MCF 10A (cell line): ENCODE measurements at regions not wholly inside any gene's neighbourhood (a gene's known extent, or its start where the extent isn't known, plus 50 kb on each side); places are given as distances from the start of the nearest gene placed in this dataset.
A peak's percentile ranks its signal among the peaks of the same experiment; 100 is the strongest.

Experiments
- BruUV-seq: library from RNA; stranded (reverse); fragments of 400-500 nt; replicated peaks from 2 replicates; lab custom pipeline; 2021; lab: Mats Ljungman, UMichigan
- CTCF ChIA-PET: fragments of 300-600 bp; sonication (Branson Sonifier 250); formaldehyde crosslinking; extraction: SDS; loops from one replicate; lab custom pipeline; 2021; ENCODE audit warnings: antibody characterized with exemption, inconsistent platforms; lab: Yijun Ruan, JAX
- POLR2A ChIA-PET: fragments of 300-600, 350-650 bp; sonication (Branson Sonifier 250); formaldehyde crosslinking; extraction: SDS; loops from one replicate; lab custom pipeline; 2020; ENCODE audit warnings: antibody characterized with exemption, inconsistent platforms; lab: Yijun Ruan, JAX
- DNase-seq: peaks from one replicate; pipeline ENCODE4 v3.0.0-alpha.2; 2018; ENCODE audit not compliant: unreplicated experiment
- H3K27ac Mint-ChIP-seq: one replicate; pipeline ENCODE4 v1.8.0; 2022; ENCODE audit warnings: mild to moderate bottlenecking, low read depth, mixed read lengths; ENCODE audit not compliant: unreplicated experiment
- H3K27me3 Mint-ChIP-seq: one replicate; pipeline ENCODE4 v1.8.0; 2022; ENCODE audit warnings: mixed read lengths; ENCODE audit not compliant: insufficient read depth, unreplicated experiment
- H3K36me3 Mint-ChIP-seq: one replicate; pipeline ENCODE4 v1.8.0; 2022; ENCODE audit warnings: mild to moderate bottlenecking, moderate library complexity, mixed read lengths; ENCODE audit not compliant: insufficient read depth, unreplicated experiment
- H3K4me1 Mint-ChIP-seq: one replicate; pipeline ENCODE4 v1.8.0; 2022; ENCODE audit warnings: mixed read lengths; ENCODE audit not compliant: insufficient read depth, unreplicated experiment
- H3K4me3 Mint-ChIP-seq: one replicate; pipeline ENCODE4 v1.8.0; 2022; ENCODE audit warnings: mild to moderate bottlenecking, moderate library complexity, mixed read lengths; ENCODE audit not compliant: unreplicated experiment
- H3K9me3 Mint-ChIP-seq: one replicate; pipeline ENCODE4 v1.8.0; 2022; ENCODE audit warnings: mixed read lengths; ENCODE audit not compliant: unreplicated experiment
- CTCF ChIP-seq: fragments of 200-600 bp; IDR thresholded peaks from one replicate; pipeline ENCODE4 v1.8.0; 2022; ENCODE audit warnings: antibody characterized with exemption, mild to moderate bottlenecking; ENCODE audit not compliant: unreplicated experiment
- intact Hi-C: fragments of 100-400 bp; cut with micrococcal nuclease; formaldehyde crosslinking; loops from 2 replicates; pipeline ENCODE4 v1.14.1; 2022

GRCh38 chr12:15038137-15038536 is 65.3 kb downstream of the PDE6H start:
- Mint-ChIP-seq H3K4me1 (no peaks in the 10 kb centered on the region), H3K4me3 (no peak overlapping the region), H3K27me3 (no peaks in the 10 kb centered on the region), H3K36me3 (no peaks in the 10 kb centered on the region), H3K27ac (no peak overlapping the region), H3K9me3 (no peaks in the 10 kb centered on the region)
- CTCF ChIA-PET: no interaction called here
- DNase-seq: no peak
- intact Hi-C loops: no loop called here
- no TSS peak for BruUV-seq
- no peak for TF ChIP-seq CTCF
- POLR2A ChIA-PET: no interaction called here

GRCh38 chr12:15044471-15044870 is 71.6 kb downstream of the PDE6H start:
- Mint-ChIP-seq H3K4me1 (no peaks in the 10 kb centered on the region), H3K27me3 (no peaks in the 10 kb centered on the region), H3K36me3 (no peaks in the 10 kb centered on the region), H3K9me3 (no peaks in the 10 kb centered on the region), H3K27ac (no peak overlapping the region), H3K4me3 (no peak overlapping the region)
- no TSS peak for BruUV-seq
- TF ChIP-seq CTCF: no peak
- intact Hi-C loops: no loop called here
- ChIA-PET CTCF (interaction anchor here (0.6 to 0.8 kb wide), 2 partner anchors 8 to 604 kb away, joined by 4 to 5 read pairs; no protein-coding TSS in a partner anchor), POLR2A (interaction anchor here (1.0 to 1.5 kb wide), 2 partner anchors 9 to 10 kb away, joined by 3 read pairs; no protein-coding TSS in a partner anchor)
- peak; percentile 12 for DNase-seq

GRCh38 chr12:15045451-15045850 is 72.6 kb downstream of the PDE6H start:
- BruUV-seq: no TSS peak
- H3K9me3 Mint-ChIP-seq: no peaks in the 10 kb centered on the region
- H3K4me1 Mint-ChIP-seq: no peaks in the 10 kb centered on the region
- ChIA-PET CTCF (interaction anchor here (0.7 kb wide), 1 partner anchor 67 kb away, joined by 3 read pairs; no protein-coding TSS in a partner anchor), POLR2A (interaction anchor here (0.7 kb wide), 1 partner anchor 124 kb away, joined by 3 read pairs; no protein-coding TSS in a partner anchor)
- no peak for DNase-seq
- H3K27me3 Mint-ChIP-seq: no peaks in the 10 kb centered on the region
- no peak overlapping the region for H3K27ac Mint-ChIP-seq
- TF ChIP-seq CTCF: no peak
- intact Hi-C loops: no loop called here
- no peaks in the 10 kb centered on the region for H3K36me3 Mint-ChIP-seq
- H3K4me3 Mint-ChIP-seq: no peak overlapping the region

GRCh38 chr12:15047611-15048010 is 74.8 kb downstream of the PDE6H start:
- no peak overlapping the region for H3K27ac Mint-ChIP-seq
- POLR2A ChIA-PET: no interaction called here
- H3K4me1 Mint-ChIP-seq: no peaks in the 10 kb centered on the region
- CTCF ChIA-PET: no interaction called here
- H3K27me3 Mint-ChIP-seq: no peaks in the 10 kb centered on the region
- no peak for DNase-seq
- H3K9me3 Mint-ChIP-seq: no peaks in the 10 kb centered on the region
- no TSS peak for BruUV-seq
- H3K4me3 Mint-ChIP-seq: no peak overlapping the region
- TF ChIP-seq CTCF: no peak
- intact Hi-C loops: no loop called here
- H3K36me3 Mint-ChIP-seq: no peaks in the 10 kb centered on the region
